Trophoblast cell (in vitro differentiated cells and primary cell): ENCODE measurements at regions not wholly inside any gene's neighbourhood (a gene's known extent, or its start where the extent isn't known, plus 50 kb on each side); places are given as distances from the start of the nearest gene placed in this dataset.

Experiments used
- DNase-seq, 2 donors: peaks; one replicate each; pipeline ENCODE4 v3.0.0-alpha.2; 2016
- H2AFZ ChIP-seq: 2 replicates; pipeline ENCODE4 v1.6.1; 2013; ENCODE audit warnings: low read length, moderate library complexity, mild to moderate bottlenecking; ENCODE audit not compliant: insufficient read depth, poor library complexity
- H2AK5ac ChIP-seq: 2 replicates; pipeline ENCODE4 v1.6.1; 2013; ENCODE audit warnings: mild to moderate bottlenecking, low read length
- H2BK120ac ChIP-seq: 2 replicates; pipeline ENCODE4 v1.6.1; 2013; ENCODE audit warnings: low read length, mild to moderate bottlenecking, moderate library complexity; ENCODE audit not compliant: insufficient read depth, poor library complexity
- H2BK12ac ChIP-seq: 2 replicates; pipeline ENCODE4 v1.6.1; 2013; ENCODE audit warnings: mild to moderate bottlenecking, low read length, moderate library complexity
- H2BK5ac ChIP-seq: 2 replicates; pipeline ENCODE4 v1.6.1; 2013; ENCODE audit warnings: low read length, low read depth, moderate library complexity, mild to moderate bottlenecking; ENCODE audit not compliant: poor library complexity
- H3K14ac ChIP-seq: 2 replicates; pipeline ENCODE4 v1.6.1; 2013; ENCODE audit warnings: mild to moderate bottlenecking, low read length
- H3K18ac ChIP-seq: 2 replicates; pipeline ENCODE4 v1.6.1; 2013; ENCODE audit warnings: mild to moderate bottlenecking, low read length
- H3K23ac ChIP-seq: 2 replicates; pipeline ENCODE4 v1.6.1; 2013; ENCODE audit warnings: low read length
- H3K27ac ChIP-seq: 2 replicates; pipeline ENCODE4 v1.5.1; 2013; ENCODE audit warnings: low read depth, mild to moderate bottlenecking, inconsistent platforms, low read length, moderate library complexity
- H3K27me3 ChIP-seq: 2 replicates; pipeline ENCODE4 v1.6.1; 2013; ENCODE audit warnings: inconsistent platforms, mild to moderate bottlenecking, low read length, moderate library complexity; ENCODE audit not compliant: insufficient read depth
- H3K36me3 ChIP-seq, 2 experiments: 1 replicate in 1 of 2; 2 replicates in 1 of 2; pipeline ENCODE4 v1.6.1; 2013; ENCODE audit warnings: low read length in 2 of 2, mild to moderate bottlenecking in 2 of 2, moderate library complexity in 1 of 2; ENCODE audit not compliant: insufficient read depth in 2 of 2, control insufficient read depth in 1 of 2
- H3K4ac ChIP-seq: 2 replicates; pipeline ENCODE4 v1.6.1; 2013; ENCODE audit warnings: low read depth, mild to moderate bottlenecking, low read length, moderate library complexity
- H3K4me1 ChIP-seq, 2 experiments: 1 replicate in 1 of 2; 2 replicates in 1 of 2; pipeline ENCODE4 v1.6.1; 2013; ENCODE audit warnings: low read length in 2 of 2, mild to moderate bottlenecking in 2 of 2, moderate library complexity in 1 of 2; ENCODE audit not compliant: insufficient read depth in 2 of 2, control insufficient read depth in 1 of 2
- H3K4me2 ChIP-seq: 2 replicates; pipeline ENCODE4 v1.6.1; 2013; ENCODE audit warnings: inconsistent platforms, mild to moderate bottlenecking, low read length, moderate library complexity
- H3K4me3 ChIP-seq: 2 replicates; pipeline ENCODE4 v1.5.1; 2013; ENCODE audit warnings: mild to moderate bottlenecking, low read depth, low read length, inconsistent platforms
- H3K79me1 ChIP-seq: one replicate; pipeline ENCODE4 v1.6.1; 2013; ENCODE audit warnings: low read length
- H3K79me2 ChIP-seq: 2 replicates; pipeline ENCODE4 v1.6.1; 2013; ENCODE audit warnings: low read length, mild to moderate bottlenecking; ENCODE audit not compliant: control insufficient read depth, insufficient read depth, poor library complexity
- H3K9ac ChIP-seq: 2 replicates; pipeline ENCODE4 v1.6.1; 2013; ENCODE audit warnings: mild to moderate bottlenecking, low read length
- H3K9me3 ChIP-seq: 2 replicates; pipeline ENCODE4 v1.6.1; 2013; ENCODE audit warnings: low read depth, mild to moderate bottlenecking, control low read depth, inconsistent platforms, low read length; ENCODE audit not compliant: insufficient read depth
- H4K12ac ChIP-seq: 2 replicates; pipeline ENCODE4 v1.6.1; 2013; ENCODE audit warnings: low read depth, mild to moderate bottlenecking, low read length, moderate library complexity
- H4K8ac ChIP-seq: 2 replicates; pipeline ENCODE4 v1.6.1; 2013; ENCODE audit warnings: low read depth, mild to moderate bottlenecking, low read length, moderate library complexity
- H4K91ac ChIP-seq: one replicate; pipeline ENCODE4 v1.6.1; 2013; ENCODE audit warnings: low read depth, mild to moderate bottlenecking, low read length, moderate library complexity
- WGBS: extraction: QIAGEN DNeasy Blood & Tissue Kit; methylation state at CpG from one replicate; pipeline ENCODE4 v1.1.7; 2013; ENCODE audit warnings: missing lambda C conversion rate; ENCODE audit not compliant: insufficient read length, insufficient coverage; ENCODE audit errors: extremely low coverage; 5-methylcytosine and 5-hydroxymethylcytosine counted together

DNA sequence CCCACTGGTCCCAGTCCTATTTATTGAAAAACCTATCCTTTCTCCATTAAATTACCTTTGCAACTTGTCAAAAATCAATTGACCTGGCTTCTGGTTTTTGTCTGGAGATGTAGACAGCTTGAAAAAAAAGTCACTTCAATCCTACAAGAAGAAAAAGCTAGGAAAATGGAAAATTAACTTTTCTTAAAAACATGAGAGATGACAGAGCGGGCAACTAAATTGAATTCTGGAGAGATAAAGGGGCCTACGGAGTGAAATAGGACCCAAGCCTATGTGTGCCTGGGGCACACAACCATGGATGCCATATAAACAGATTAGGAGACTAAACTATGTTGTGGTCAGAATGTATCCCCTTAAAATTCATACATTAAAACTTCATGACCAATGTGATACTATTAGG lies 363.3 kb upstream of the SLCO3A1 start:
- Histone ChIP-seq H3K9me3 (no peaks in the 10 kb centered on the region), H2BK5ac (no peak overlapping the region), H3K14ac (no peak overlapping the region), H3K18ac (no peak overlapping the region), H3K4me3 (no peak overlapping the region), H3K4ac (no peak overlapping the region), H3K27me3 (no peaks in the 10 kb centered on the region), H4K91ac (no peak overlapping the region), H3K36me3 (no peaks in the 10 kb centered on the region), H3K23ac (no peak overlapping the region), H4K12ac (no peak overlapping the region), H3K4me1 (no peaks in the 10 kb centered on the region), H3K9ac (no peak overlapping the region), H2AK5ac (no peak overlapping the region), H3K4me2 (no peak overlapping the region), H3K79me2 (no peaks in the 10 kb centered on the region), H2BK12ac (no peak overlapping the region), H2AFZ (no peak overlapping the region), H2BK120ac (no peak overlapping the region), H3K79me1 (no peaks in the 10 kb centered on the region), H3K27ac (no peak overlapping the region), H4K8ac (no peak overlapping the region)
- DNase-seq = no peak
- no CpG with 5 or more reads among the region's 2 CpGs for WGBS

DNA sequence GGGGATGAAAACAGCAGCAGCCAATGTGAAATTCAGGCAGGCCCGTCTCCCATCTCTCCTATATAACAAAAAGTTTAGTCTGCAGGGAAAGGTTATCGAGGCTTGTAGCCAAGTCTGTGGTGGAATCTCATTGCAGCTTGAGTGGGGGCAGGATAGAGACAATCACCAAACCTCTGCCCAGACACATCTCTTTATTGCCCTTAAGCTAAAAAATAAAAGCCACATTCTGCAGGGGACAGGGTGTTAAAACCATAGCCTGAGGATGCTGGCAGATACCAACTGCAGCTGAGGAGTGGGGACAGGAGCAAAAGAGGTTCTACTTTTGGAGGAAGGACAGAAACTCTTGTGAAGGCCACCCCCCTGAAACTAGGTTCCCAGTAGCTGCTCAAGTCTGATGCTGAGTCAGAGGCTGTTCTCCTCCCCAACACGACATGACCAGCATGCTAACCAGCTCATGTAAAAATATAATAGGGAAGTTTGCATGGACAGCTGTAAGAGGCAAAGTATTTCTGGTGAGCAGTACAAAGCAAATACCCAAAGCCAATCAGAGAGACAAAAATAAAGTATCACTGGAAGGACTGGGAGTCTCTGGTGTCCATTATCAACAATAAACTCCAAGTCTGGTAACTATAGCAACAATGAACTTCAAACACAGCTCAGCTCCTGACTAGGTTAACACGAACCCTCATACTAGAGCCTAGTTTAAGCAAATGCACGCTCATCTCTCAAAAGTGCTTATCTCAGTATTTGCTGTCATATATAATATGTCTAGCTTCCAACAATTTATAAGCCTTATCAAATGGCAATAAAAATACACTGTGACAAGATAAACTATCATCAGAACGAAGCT lies 362.2 kb upstream of the SLCO3A1 start:
- H2BK5ac ChIP-seq = no peak overlapping the region
- no peak overlapping the region for H3K4me2 ChIP-seq
- no peak overlapping the region for H2AFZ ChIP-seq
- H3K18ac ChIP-seq = no peak overlapping the region
- DNase-seq = no peak
- H3K36me3 ChIP-seq = no peaks in the 10 kb centered on the region
- H3K79me1 ChIP-seq = no peaks in the 10 kb centered on the region
- no peak overlapping the region for H3K23ac ChIP-seq
- H2BK120ac ChIP-seq = no peak overlapping the region
- H3K79me2 ChIP-seq = no peaks in the 10 kb centered on the region
- H3K4me3 ChIP-seq = no peak overlapping the region
- no peak overlapping the region for H2AK5ac ChIP-seq
- no peaks in the 10 kb centered on the region for H3K4me1 ChIP-seq
- no peak overlapping the region for H4K8ac ChIP-seq
- H3K27me3 ChIP-seq = no peaks in the 10 kb centered on the region
- no peak overlapping the region for H3K27ac ChIP-seq
- WGBS = no CpG with 5 or more reads among the region's 6 CpGs
- no peak overlapping the region for H4K91ac ChIP-seq
- H4K12ac ChIP-seq = no peak overlapping the region
- no peak overlapping the region for H2BK12ac ChIP-seq
- H3K9me3 ChIP-seq = no peaks in the 10 kb centered on the region
- no peak overlapping the region for H3K9ac ChIP-seq
- no peak overlapping the region for H3K4ac ChIP-seq
- no peak overlapping the region for H3K14ac ChIP-seq

DNA sequence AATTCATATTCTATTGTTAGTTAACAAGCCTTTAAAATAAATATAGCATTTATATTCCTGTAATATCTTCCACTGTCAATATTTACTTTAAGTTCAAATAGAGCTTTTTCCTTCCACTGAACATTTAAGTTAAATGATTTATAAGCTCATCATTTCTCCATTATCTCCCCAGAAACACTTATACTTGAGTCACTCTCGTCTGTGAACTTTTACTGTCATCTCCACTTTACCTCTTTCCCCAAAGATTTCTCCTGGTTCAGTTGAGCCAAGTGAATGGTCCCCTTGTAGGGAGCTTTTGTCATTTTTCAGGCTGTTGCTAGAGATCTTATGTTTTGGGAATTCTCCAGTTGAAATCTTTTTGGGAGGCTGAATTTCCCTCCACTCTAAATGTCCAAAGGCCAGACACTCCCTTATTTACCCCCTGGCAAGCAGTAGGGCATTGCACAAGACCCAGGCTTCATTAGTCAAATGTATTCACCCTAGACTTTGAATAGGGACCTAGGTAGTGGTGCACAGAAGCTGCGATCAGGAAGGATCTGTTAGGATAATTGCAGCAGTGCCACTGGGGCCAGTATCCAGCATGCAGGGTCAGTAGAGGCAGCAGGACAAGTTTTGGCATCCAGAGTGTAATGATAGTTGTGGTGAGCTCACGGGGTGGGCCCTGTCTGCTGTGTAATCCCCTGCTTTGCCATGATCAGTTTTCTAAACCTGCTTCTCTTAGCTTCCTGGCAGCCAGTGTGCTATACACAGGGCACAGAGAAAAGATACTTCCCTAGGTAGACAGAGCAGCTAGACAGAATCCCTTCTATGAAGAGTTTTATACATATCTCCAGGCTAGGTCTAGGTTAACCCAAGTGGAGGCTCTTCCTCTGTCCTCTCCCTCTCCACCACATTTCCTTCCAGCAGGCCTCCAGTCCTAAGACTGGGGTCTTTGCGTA lies 356.5 kb upstream of the SLCO3A1 start:
- WGBS = no CpG with 5 or more reads among the region's 4 CpGs
- no peak overlapping the region for H3K4me3 ChIP-seq
- H3K23ac ChIP-seq = no peak overlapping the region
- no peak overlapping the region for H3K27ac ChIP-seq
- H2BK120ac ChIP-seq = no peak overlapping the region
- H3K9ac ChIP-seq = no peak overlapping the region
- DNase-seq = no peak
- no peak overlapping the region for H3K4me2 ChIP-seq
- H2BK12ac ChIP-seq = no peak overlapping the region
- no peaks in the 10 kb centered on the region for H3K27me3 ChIP-seq
- H3K14ac ChIP-seq = no peak overlapping the region
- no peak overlapping the region for H2AK5ac ChIP-seq
- H3K79me1 ChIP-seq = no peaks in the 10 kb centered on the region
- H4K91ac ChIP-seq = no peak overlapping the region
- H4K8ac ChIP-seq = no peak overlapping the region
- H2AFZ ChIP-seq = no peak overlapping the region
- H3K9me3 ChIP-seq = no peaks in the 10 kb centered on the region
- no peaks in the 10 kb centered on the region for H3K36me3 ChIP-seq
- H3K4ac ChIP-seq = no peak overlapping the region
- H3K18ac ChIP-seq = no peak overlapping the region
- no peak overlapping the region for H4K12ac ChIP-seq
- H2BK5ac ChIP-seq = no peak overlapping the region
- no peaks in the 10 kb centered on the region for H3K79me2 ChIP-seq
- no peaks in the 10 kb centered on the region for H3K4me1 ChIP-seq

DNA sequence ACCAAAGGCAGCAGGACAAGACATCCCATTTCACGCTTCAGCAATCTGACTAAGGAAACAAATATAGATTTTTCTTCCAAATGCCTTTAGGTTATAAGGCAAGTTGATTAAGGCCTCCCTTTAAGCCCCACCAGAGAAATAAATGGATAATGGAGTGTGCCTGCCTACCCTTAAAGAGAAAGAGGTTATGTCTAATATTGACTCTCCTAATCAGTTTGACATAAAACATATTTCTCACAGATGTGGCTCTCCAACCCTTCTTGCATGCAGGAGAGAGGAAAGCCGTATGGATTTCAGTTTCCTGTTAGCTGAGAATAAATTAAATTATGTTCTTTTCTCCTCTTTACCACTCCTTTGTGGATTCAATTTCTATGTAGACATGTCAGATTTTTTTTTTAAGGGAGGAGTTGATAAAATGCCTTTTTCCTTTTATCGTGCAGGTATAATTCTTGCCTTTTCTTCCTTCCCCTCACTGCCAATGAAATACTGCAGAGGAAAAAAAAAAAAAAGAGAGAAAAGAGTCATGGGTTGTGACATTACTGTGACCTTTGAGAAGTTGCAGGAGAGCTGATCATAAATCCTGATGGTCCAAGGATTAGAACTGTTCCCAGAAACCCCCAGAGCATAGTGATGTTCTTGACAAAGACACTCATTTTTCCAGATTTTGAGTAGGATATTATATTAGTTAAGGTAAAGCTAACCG lies 355.3 kb upstream of the SLCO3A1 start:
- Histone ChIP-seq H3K4ac (no peak overlapping the region), H4K12ac (no peak overlapping the region), H3K27ac (no peak overlapping the region), H3K4me3 (no peak overlapping the region), H2BK5ac (no peak overlapping the region), H2BK120ac (no peak overlapping the region), H3K27me3 (no peaks in the 10 kb centered on the region), H3K9me3 (no peaks in the 10 kb centered on the region), H3K14ac (no peak overlapping the region), H2BK12ac (no peak overlapping the region), H4K91ac (no peak overlapping the region), H3K23ac (no peak overlapping the region), H3K4me1 (no peaks in the 10 kb centered on the region), H3K18ac (no peak overlapping the region), H3K4me2 (no peak overlapping the region), H2AK5ac (no peak overlapping the region), H3K36me3 (no peaks in the 10 kb centered on the region), H3K9ac (no peak overlapping the region), H4K8ac (no peak overlapping the region), H3K79me2 (no peaks in the 10 kb centered on the region), H2AFZ (no peak overlapping the region), H3K79me1 (no peaks in the 10 kb centered on the region)
- no peak for DNase-seq
- WGBS = no CpG with 5 or more reads among the region's 4 CpGs
